ENCODE measurements at regions not wholly inside any gene's neighbourhood (a gene's known extent, or its start where the extent isn't known, plus 50 kb on each side); places are given as distances from the start of the nearest gene placed in this dataset.

DNA sequence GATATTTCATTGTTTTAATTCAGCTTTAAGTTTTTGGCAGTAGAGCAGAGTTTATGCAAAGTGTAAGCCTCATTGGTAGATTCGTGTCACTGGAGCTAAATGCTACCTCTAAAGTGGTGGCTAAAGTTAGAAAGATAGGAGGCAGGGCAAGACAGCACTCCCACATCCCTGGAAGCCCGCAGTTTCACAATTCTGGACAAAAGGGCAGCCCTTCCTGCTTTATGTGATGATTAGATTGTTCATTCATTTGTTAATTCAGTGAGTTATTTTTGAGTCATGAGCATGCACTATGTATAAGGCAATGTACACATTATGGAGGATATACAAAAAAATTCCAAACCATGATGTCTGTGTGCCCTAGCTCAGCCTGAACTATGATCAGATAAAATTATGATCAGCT lies 52.1 kb upstream of the EIF3M start:
- CTCF ChIA-PET, result interaction anchor here (0.6 to 0.7 kb wide), 2 partner anchors 147 to 223 kb away, joined by 3 to 4 read pairs; no protein-coding TSS in a partner anchor
- POLR2A ChIA-PET, result no interaction called here
- TF ChIP-seq ZNF792 (tag by site-specific recombination; IDR thresholded peaks at IDR 0.05) (no peak), ZNF16 (tag by site-specific recombination; IDR thresholded peaks at IDR 0.05; ENCODE audit: low read depth) (no peak), ZNF707 (tag by site-specific recombination; IDR thresholded peaks at IDR 0.05) (no peak), MZF1 (tag by site-specific recombination; IDR thresholded peaks at IDR 0.05; ENCODE audit: borderline replicate concordance) (no peak), PRDM4 (tag by site-specific recombination; IDR thresholded peaks at IDR 0.05) (no peak), ZBTB17 (tag by site-specific recombination; IDR thresholded peaks at IDR 0.05) (no peak), ZNF585B (tag by site-specific recombination; IDR thresholded peaks at IDR 0.05) (no peak), ZNF114 (tag by site-specific recombination; IDR thresholded peaks at IDR 0.05) (no peak), ZNF341 (tag by site-specific recombination; IDR thresholded peaks at IDR 0.05; ENCODE audit: low read depth) (no peak), ZNF518A (tag by site-specific recombination; conservative IDR thresholded peaks at IDR 0.05; ENCODE audit: low read depth) (no peak), RBAK (tag by site-specific recombination; IDR thresholded peaks at IDR 0.05) (no peak), ZNF157 (tag by site-specific recombination; IDR thresholded peaks at IDR 0.05) (no peak), ZSCAN4 (tag by site-specific recombination; IDR thresholded peaks at IDR 0.05) (no peak), ZNF302 (tag by site-specific recombination; IDR thresholded peaks at IDR 0.05; ENCODE audit: low read depth) (no peak), OSR2 (tag by site-specific recombination; IDR thresholded peaks at IDR 0.05) (no peak), ZNF670 (tag by site-specific recombination; IDR thresholded peaks at IDR 0.05; ENCODE audit: low read depth) (no peak), ZNF660 (tag by site-specific recombination; IDR thresholded peaks at IDR 0.05) (no peak), ZNF23 (tag by site-specific recombination; IDR thresholded peaks at IDR 0.05; ENCODE audit: borderline replicate concordance) (no peak), ZNF777 (tag by site-specific recombination; IDR thresholded peaks at IDR 0.05; ENCODE audit: borderline replicate concordance) (no peak)
- TF ChIP-seq, protein P1, sequence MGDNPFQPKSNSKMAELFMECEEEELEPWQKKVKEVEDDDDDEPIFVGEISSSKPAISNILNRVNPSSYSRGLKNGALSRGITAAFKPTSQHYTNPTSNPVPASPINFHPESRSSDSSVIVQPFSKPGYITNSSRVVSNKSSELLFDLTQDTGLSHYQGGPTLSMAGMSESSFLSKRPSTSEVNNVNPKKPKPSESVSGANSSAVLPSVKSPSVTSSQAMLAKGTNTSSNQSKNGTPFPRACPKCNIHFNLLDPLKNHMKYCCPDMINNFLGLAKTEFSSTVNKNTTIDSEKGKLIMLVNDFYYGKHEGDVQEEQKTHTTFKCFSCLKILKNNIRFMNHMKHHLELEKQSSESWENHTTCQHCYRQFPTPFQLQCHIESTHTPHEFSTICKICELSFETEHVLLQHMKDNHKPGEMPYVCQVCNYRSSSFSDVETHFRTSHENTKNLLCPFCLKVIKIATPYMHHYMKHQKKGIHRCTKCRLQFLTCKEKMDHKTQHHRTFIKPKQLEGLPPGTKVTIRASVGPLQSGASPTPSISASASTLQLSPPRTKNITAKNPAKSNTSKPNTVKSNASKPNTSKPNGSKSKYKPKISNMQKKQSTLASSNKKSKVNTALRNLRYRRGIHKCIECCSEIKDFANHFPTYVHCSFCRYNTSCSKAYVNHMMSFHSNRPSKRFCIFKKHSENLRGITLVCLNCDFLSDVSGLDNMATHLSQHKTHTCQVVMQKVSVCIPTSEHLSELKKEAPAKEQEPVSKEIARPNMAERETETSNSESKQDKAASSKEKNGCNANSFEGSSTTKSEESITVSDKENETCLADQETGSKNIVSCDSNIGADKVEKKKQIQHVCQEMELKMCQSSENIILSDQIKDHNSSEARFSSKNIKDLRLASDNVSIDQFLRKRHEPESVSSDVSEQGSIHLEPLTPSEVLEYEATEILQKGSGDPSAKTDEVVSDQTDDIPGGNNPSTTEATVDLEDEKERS (tag by site-specific recombination; IDR thresholded peaks at IDR 0.05), result no peak

More for the DNA sequence above, 52.1 kb upstream of the EIF3M start:
- Histone ChIP-seq H3K4me1 (ENCODE audit: control insufficient read depth, insufficient read depth, low read length) (no peaks in the 10 kb centered on the region), H3K27ac (ENCODE audit: extremely low read depth, low read depth, low read length) (no peak overlapping the region), H3K4me3 (ENCODE audit: low read depth, low read length) (no peak overlapping the region), H3K36me3 (ENCODE audit: control insufficient read depth in 2 of 2, insufficient read depth in 1 of 2, low read length in 2 of 2) (no peaks in the 10 kb centered on the region), H3K9me3 (ENCODE audit: control insufficient read depth, insufficient read depth, low read depth, low read length) (no peaks in the 10 kb centered on the region)

Measured in HEK293 (cell line).